K562 (cell line): ENCODE measurements at regions not wholly inside any gene's neighbourhood (a gene's known extent, or its start where the extent isn't known, plus 50 kb on each side); places are given as distances from the start of the nearest gene placed in this dataset.

Source experiments
- CREB1 ChIP-seq, 2 experiments: sonication (generic) in 1 of 2; formaldehyde crosslinking in 1 of 2; IDR thresholded peaks; 2 replicates each; pipeline versions ENCODE4 v1.6.1 to v1.8.0; 2012 to 2022; ENCODE audit warnings: inconsistent platforms in 1 of 2, mild to moderate bottlenecking in 1 of 2, missing genetic modification reagents in 1 of 2, moderate library complexity in 1 of 2
- EP300 ChIP-seq: IDR thresholded peaks from 2 replicates; pipeline ENCODE4 v1.6.1; 2012; ENCODE audit warnings: low read length, improper control_type of control experiment
- GABPA ChIP-seq: fragments of 200-800 bp; sonication (Bioruptor generic); conservative IDR thresholded peaks from 2 replicates; pipeline ENCODE4 v1.6.1; 2016; ENCODE audit warnings: low read depth, missing genetic modification characterization, missing compliant biosample characterization
- KDM1A ChIP-seq, 2 experiments: fragments of 450-650 bp; IDR thresholded peaks; 2 replicates each; pipeline ENCODE4 v1.6.1; 2016; ENCODE audit warnings: mild to moderate bottlenecking in 2 of 2
- MYC ChIP-seq, 2 experiments: fragments of 250-450 bp in 1 of 2; sonication (Bioruptor Pico) in 1 of 2; IDR thresholded peaks; 2 replicates each; pipeline versions ENCODE4 v1.5.1 to v1.6.1; 2012 to 2021; ENCODE audit warnings: low read depth in 2 of 2, borderline replicate concordance in 1 of 2, improper control_type of control experiment in 1 of 2, low read length in 1 of 2, mild to moderate bottlenecking in 1 of 2, moderate library complexity in 1 of 2
- NR4A1 ChIP-seq, 2 experiments: fragments of 250-450 bp in 1 of 2; fragments of 450-650 bp in 1 of 2; sonication (Bioruptor Pico) in 1 of 2; IDR thresholded peaks; 2 replicates each; pipeline versions ENCODE4 v1.4.0 to v1.6.1; 2016 to 2020; ENCODE audit warnings: mild to moderate bottlenecking in 2 of 2, missing compliant biosample characterization in 1 of 2, missing genetic modification characterization in 1 of 2, moderate library complexity in 1 of 2
- RBM22 ChIP-seq: fragments of 200-400 bp; formaldehyde crosslinking; IDR thresholded peaks from 2 replicates; pipeline ENCODE4 v1.6.1; 2018; ENCODE audit warnings: low read length, low read depth; ENCODE audit not compliant: poor library complexity, severe bottlenecking
- ZBTB7A ChIP-seq: IDR thresholded peaks from 2 replicates; pipeline ENCODE4 v1.6.1; 2011; ENCODE audit warnings: low read depth, mild to moderate bottlenecking, low read length, moderate library complexity, borderline replicate concordance; ENCODE audit not compliant: control insufficient read depth
- ZNF445 ChIP-seq: fragments of 250-450 bp; sonication (Bioruptor Pico); IDR thresholded peaks from 2 replicates; pipeline ENCODE4 v1.4.0; 2020; ENCODE audit warnings: low read depth, mild to moderate bottlenecking, moderate library complexity
- ZNF699 ChIP-seq: fragments of 250-450 bp; sonication (Bioruptor Pico); IDR thresholded peaks from 2 replicates; pipeline ENCODE4 v1.8.0; 2021; ENCODE audit warnings: mild to moderate bottlenecking, moderate library complexity; ENCODE audit not compliant: insufficient replicate concordance
- TF ChIP-seq, protein P1 (sequence below): fragments of 450-650 bp; formaldehyde crosslinking; IDR thresholded peaks from 2 replicates; pipeline ENCODE4 v1.4.0; 2022; ENCODE audit warnings: missing genetic modification characterization
- TF ChIP-seq, protein P2 (sequence below): sonication (generic); formaldehyde crosslinking; IDR thresholded peaks from 2 replicates; pipeline ENCODE4 v1.9.0; 2022; ENCODE audit warnings: mild to moderate bottlenecking, missing genetic modification reagents

DNA sequence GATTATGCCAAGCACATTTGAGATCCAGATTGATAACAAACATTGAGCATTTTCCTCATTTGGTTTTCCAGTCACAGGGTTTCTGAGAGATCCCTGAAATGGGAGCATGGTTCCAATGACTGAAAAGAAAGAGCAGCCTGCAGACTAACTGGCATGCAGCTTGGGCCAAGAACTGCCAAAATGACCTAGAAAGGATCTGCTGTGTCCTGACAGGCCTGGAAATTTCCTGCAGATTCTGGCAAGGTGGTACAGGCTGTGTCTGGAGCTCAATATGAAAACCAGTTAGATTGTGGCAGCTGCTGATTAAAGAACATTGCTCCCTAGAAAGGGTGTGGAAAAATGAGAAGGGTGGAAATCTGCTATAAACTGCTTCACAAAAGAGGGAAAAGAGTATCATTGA, 417.3 kb downstream of the IPO8 start:
- TF ChIP-seq ZNF445 (CRISPR knock-in tag): no peak
- no peak for TF ChIP-seq NR4A1 (CRISPR knock-in tag; IDR thresholded peaks at IDR 0.05)
- TF ChIP-seq NR4A1 (tag; IDR thresholded peaks at IDR 0.05): no peak
- no peak for TF ChIP-seq ZBTB7A
- TF ChIP-seq RBM22: no peak
- no peak for TF ChIP-seq EP300
- no peak for TF ChIP-seq CREB1 (IDR thresholded peaks at IDR 0.05)
- no peak for TF ChIP-seq CREB1 (CRISPR knock-in tag; IDR thresholded peaks at IDR 0.05)
- TF ChIP-seq, protein P1, sequence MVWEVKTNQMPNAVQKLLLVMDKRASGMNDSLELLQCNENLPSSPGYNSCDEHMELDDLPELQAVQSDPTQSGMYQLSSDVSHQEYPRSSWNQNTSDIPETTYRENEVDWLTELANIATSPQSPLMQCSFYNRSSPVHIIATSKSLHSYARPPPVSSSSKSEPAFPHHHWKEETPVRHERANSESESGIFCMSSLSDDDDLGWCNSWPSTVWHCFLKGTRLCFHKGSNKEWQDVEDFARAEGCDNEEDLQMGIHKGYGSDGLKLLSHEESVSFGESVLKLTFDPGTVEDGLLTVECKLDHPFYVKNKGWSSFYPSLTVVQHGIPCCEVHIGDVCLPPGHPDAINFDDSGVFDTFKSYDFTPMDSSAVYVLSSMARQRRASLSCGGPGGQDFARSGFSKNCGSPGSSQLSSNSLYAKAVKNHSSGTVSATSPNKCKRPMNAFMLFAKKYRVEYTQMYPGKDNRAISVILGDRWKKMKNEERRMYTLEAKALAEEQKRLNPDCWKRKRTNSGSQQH (CRISPR knock-in tag): no peak
- no peak for TF ChIP-seq MYC (IDR thresholded peaks at IDR 0.05; ENCODE audit: low read depth, low read length)
- TF ChIP-seq MYC (CRISPR knock-in tag; IDR thresholded peaks at IDR 0.05; ENCODE audit: borderline replicate concordance, low read depth): no peak
- TF ChIP-seq ZNF699 (CRISPR knock-in tag): no peak
- TF ChIP-seq GABPA: no peak
- TF ChIP-seq, protein P2, sequence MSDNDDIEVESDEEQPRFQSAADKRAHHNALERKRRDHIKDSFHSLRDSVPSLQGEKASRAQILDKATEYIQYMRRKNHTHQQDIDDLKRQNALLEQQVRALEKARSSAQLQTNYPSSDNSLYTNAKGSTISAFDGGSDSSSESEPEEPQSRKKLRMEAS: no peak
- TF ChIP-seq KDM1A (IDR thresholded peaks at IDR 0.05): no peak
